ENCODE measurements at regions not wholly inside any gene's neighbourhood (a gene's known extent, or its start where the extent isn't known, plus 50 kb on each side); places are given as distances from the start of the nearest gene placed in this dataset.

DNA sequence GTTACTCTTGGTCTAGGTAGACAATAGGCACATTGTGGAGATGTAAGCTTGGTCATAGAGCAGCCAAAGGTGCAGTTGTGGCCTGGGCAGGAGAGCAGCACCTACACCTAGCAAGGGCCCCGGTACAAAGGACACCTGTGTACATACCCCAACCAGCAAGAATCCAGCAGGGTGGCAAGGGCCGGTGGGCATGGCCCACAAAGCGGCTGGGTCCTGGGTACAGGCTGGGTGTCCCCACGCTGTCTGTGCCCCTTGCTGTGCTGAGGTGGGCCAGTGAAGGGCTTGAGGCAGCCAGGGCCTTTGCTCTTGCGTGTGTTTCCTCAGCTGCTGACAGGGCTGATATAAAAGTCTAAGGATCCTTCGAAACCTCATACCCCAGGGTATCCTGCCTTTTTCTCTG is 501.8 kb downstream of the EIPR1 start:
- no peak for TF ChIP-seq POLR2A (IDR thresholded peaks at IDR 0.05)
- TF ChIP-seq, protein P1, sequence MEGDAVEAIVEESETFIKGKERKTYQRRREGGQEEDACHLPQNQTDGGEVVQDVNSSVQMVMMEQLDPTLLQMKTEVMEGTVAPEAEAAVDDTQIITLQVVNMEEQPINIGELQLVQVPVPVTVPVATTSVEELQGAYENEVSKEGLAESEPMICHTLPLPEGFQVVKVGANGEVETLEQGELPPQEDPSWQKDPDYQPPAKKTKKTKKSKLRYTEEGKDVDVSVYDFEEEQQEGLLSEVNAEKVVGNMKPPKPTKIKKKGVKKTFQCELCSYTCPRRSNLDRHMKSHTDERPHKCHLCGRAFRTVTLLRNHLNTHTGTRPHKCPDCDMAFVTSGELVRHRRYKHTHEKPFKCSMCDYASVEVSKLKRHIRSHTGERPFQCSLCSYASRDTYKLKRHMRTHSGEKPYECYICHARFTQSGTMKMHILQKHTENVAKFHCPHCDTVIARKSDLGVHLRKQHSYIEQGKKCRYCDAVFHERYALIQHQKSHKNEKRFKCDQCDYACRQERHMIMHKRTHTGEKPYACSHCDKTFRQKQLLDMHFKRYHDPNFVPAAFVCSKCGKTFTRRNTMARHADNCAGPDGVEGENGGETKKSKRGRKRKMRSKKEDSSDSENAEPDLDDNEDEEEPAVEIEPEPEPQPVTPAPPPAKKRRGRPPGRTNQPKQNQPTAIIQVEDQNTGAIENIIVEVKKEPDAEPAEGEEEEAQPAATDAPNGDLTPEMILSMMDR (IDR thresholded peaks at IDR 0.05) = no peak
